ENCODE measurements at regions not wholly inside any gene's neighbourhood (a gene's known extent, or its start where the extent isn't known, plus 50 kb on each side); places are given as distances from the start of the nearest gene placed in this dataset.

GRCh38 chr20:11387189-11387754 is 530.4 kb upstream of the BTBD3 start:
- H3K79me2 ChIP-seq (replicated peaks; ENCODE audit: insufficient read depth, low read length) = no peaks in the 10 kb centered on the region
- no peaks in the 10 kb centered on the region for H3K9me3 ChIP-seq (ENCODE audit: low read length)
- H2AFZ ChIP-seq (ENCODE audit: low read depth, low read length) = no peak overlapping the region
- TF ChIP-seq SMC3 (conservative IDR thresholded peaks at IDR 0.05; ENCODE audit: poor library complexity) = no peak
- TF ChIP-seq EP300 (conservative IDR thresholded peaks at IDR 0.05; ENCODE audit: poor library complexity, severe bottlenecking) = no peak
- no peak for TF ChIP-seq TAF1 (IDR thresholded peaks at IDR 0.05; ENCODE audit: low read depth)
- TF ChIP-seq RAD21 (conservative IDR thresholded peaks at IDR 0.05) = no peak
- no peak for TF ChIP-seq EZH2 (IDR thresholded peaks at IDR 0.05; ENCODE audit: borderline replicate concordance, insufficient read depth, low read length, poor library complexity, severe bottlenecking)
- no peak for TF ChIP-seq CTCF (IDR thresholded peaks at IDR 0.05; ENCODE audit: poor library complexity, severe bottlenecking)
- TF ChIP-seq REST (IDR thresholded peaks at IDR 0.05; ENCODE audit: borderline replicate concordance) = no peak
- no peak for TF ChIP-seq POLR2AphosphoS5 (IDR thresholded peaks at IDR 0.05)
- no peak for TF ChIP-seq MXI1 (conservative IDR thresholded peaks at IDR 0.05; ENCODE audit: poor library complexity, severe bottlenecking)
- H3K36me3 ChIP-seq (ENCODE audit: insufficient read depth, low read length) = no peaks in the 10 kb centered on the region
- H3K4me3 ChIP-seq (ENCODE audit: low read length) = no peak overlapping the region
- H3K9me2 ChIP-seq (ENCODE audit: insufficient read depth, low read length) = no peaks in the 10 kb centered on the region
- H3K9ac ChIP-seq (ENCODE audit: low read length) = no peak overlapping the region
- H3K27me3 ChIP-seq (ENCODE audit: insufficient read depth, low read depth, low read length) = no peaks in the 10 kb centered on the region
- H3F3A ChIP-seq (ENCODE audit: insufficient read depth, low read length, poor library complexity, severe bottlenecking) = no peaks in the 10 kb centered on the region
- H3K27ac ChIP-seq (ENCODE audit: low read length) = no peak overlapping the region
- no peaks in the 10 kb centered on the region for H4K20me1 ChIP-seq (ENCODE audit: insufficient read depth)
- no peak overlapping the region for H3K4me2 ChIP-seq (ENCODE audit: low read length)

GRCh38 chr20:11389186-11389585 is 528.5 kb upstream of the BTBD3 start:
- Histone ChIP-seq H3K9me3 (ENCODE audit: low read length) (no peaks in the 10 kb centered on the region), H3K27me3 (ENCODE audit: insufficient read depth, low read depth, low read length) (no peaks in the 10 kb centered on the region), H4K20me1 (ENCODE audit: insufficient read depth) (no peaks in the 10 kb centered on the region), H3K36me3 (ENCODE audit: insufficient read depth, low read length) (no peaks in the 10 kb centered on the region), H3K4me3 (ENCODE audit: low read length) (no peak overlapping the region), H2AFZ (ENCODE audit: low read depth, low read length) (no peak overlapping the region), H3F3A (ENCODE audit: insufficient read depth, low read length, poor library complexity, severe bottlenecking) (no peaks in the 10 kb centered on the region), H3K79me2 (replicated peaks; ENCODE audit: insufficient read depth, low read length) (no peaks in the 10 kb centered on the region), H3K4me2 (ENCODE audit: low read length) (no peak overlapping the region), H3K27ac (ENCODE audit: low read length) (no peak overlapping the region), H3K9ac (ENCODE audit: low read length) (no peak overlapping the region), H3K9me2 (ENCODE audit: insufficient read depth, low read length) (no peaks in the 10 kb centered on the region)
- no peak for TF ChIP-seq POLR2AphosphoS5 (IDR thresholded peaks at IDR 0.05)
- no peak for TF ChIP-seq SMC3 (conservative IDR thresholded peaks at IDR 0.05; ENCODE audit: poor library complexity)
- TF ChIP-seq REST (IDR thresholded peaks at IDR 0.05; ENCODE audit: borderline replicate concordance) = no peak
- no peak for TF ChIP-seq CTCF (IDR thresholded peaks at IDR 0.05; ENCODE audit: poor library complexity, severe bottlenecking)
- TF ChIP-seq TAF1 (IDR thresholded peaks at IDR 0.05; ENCODE audit: low read depth) = no peak
- no peak for TF ChIP-seq RAD21 (conservative IDR thresholded peaks at IDR 0.05)

Data from neural cell (in vitro differentiated cells).